ENCODE measurements at regions not wholly inside any gene's neighbourhood (a gene's known extent, or its start where the extent isn't known, plus 50 kb on each side); places are given as distances from the start of the nearest gene placed in this dataset.

- Histone ChIP-seq H3K27ac (no peak overlapping the region), H3K4me3 (no peak overlapping the region), H3K9me3 (replicated peaks) (no peaks in the 10 kb centered on the region), H3K27me3 (no peaks in the 10 kb centered on the region), H3K4me1 (no peaks in the 10 kb centered on the region), H3K36me3 (no peaks in the 10 kb centered on the region)
- no peak for DNase-seq
Measured at GRCh38 chr4:164508771-164509170, 245.2 kb upstream of the SMIM31 start.

- no peaks in the 10 kb centered on the region for H3K27me3 ChIP-seq
- no peak for DNase-seq
- H3K9me3 ChIP-seq (replicated peaks): no peaks in the 10 kb centered on the region
- H3K27ac ChIP-seq: no peak overlapping the region
- no peaks in the 10 kb centered on the region for H3K36me3 ChIP-seq
- H3K4me1 ChIP-seq: no peaks in the 10 kb centered on the region
- no peak overlapping the region for H3K4me3 ChIP-seq
Measured at GRCh38 chr4:164509951-164510350, 244.0 kb upstream of the SMIM31 start.

GRCh38 chr4:164512124-164512523, 241.8 kb upstream of the SMIM31 start:
- Histone ChIP-seq H3K4me3 (no peak overlapping the region), H3K9me3 (replicated peaks) (no peaks in the 10 kb centered on the region), H3K27me3 (no peaks in the 10 kb centered on the region), H3K27ac (no peak overlapping the region), H3K36me3 (no peaks in the 10 kb centered on the region), H3K4me1 (no peaks in the 10 kb centered on the region)
- DNase-seq: no peak

GRCh38 chr4:164514765-164515164, 239.2 kb upstream of the SMIM31 start:
- Histone ChIP-seq H3K27ac (no peak overlapping the region), H3K9me3 (replicated peaks) (no peaks in the 10 kb centered on the region), H3K36me3 (no peaks in the 10 kb centered on the region), H3K27me3 (no peaks in the 10 kb centered on the region), H3K4me1 (no peaks in the 10 kb centered on the region), H3K4me3 (no peak overlapping the region)
- DNase-seq: no peak

GRCh38 chr4:164524789-164525188, 229.1 kb upstream of the SMIM31 start:
- Histone ChIP-seq H3K27ac (no peak overlapping the region), H3K27me3 (no peaks in the 10 kb centered on the region), H3K36me3 (no peaks in the 10 kb centered on the region), H3K9me3 (replicated peaks) (no peaks in the 10 kb centered on the region), H3K4me1 (no peaks in the 10 kb centered on the region), H3K4me3 (no peak overlapping the region)
- no peak for DNase-seq

GRCh38 chr4:164526933-164527583, 226.9 kb upstream of the SMIM31 start:
- DNase-seq: no peak
- H3K4me3 ChIP-seq: no peak overlapping the region
- no peak overlapping the region for H3K27ac ChIP-seq
- no peaks in the 10 kb centered on the region for H3K9me3 ChIP-seq (replicated peaks)
- no peaks in the 10 kb centered on the region for H3K27me3 ChIP-seq
- H3K4me1 ChIP-seq: no peaks in the 10 kb centered on the region
- H3K36me3 ChIP-seq: no peaks in the 10 kb centered on the region

- H3K27me3 ChIP-seq: no peaks in the 10 kb centered on the region
- H3K9me3 ChIP-seq (replicated peaks): no peaks in the 10 kb centered on the region
- H3K36me3 ChIP-seq: no peaks in the 10 kb centered on the region
- H3K4me1 ChIP-seq: no peaks in the 10 kb centered on the region
- H3K27ac ChIP-seq: no peak overlapping the region
- no peak overlapping the region for H3K4me3 ChIP-seq
- DNase-seq: no peak
Measured at GRCh38 chr4:164529058-164529457, 224.9 kb upstream of the SMIM31 start.

- Histone ChIP-seq H3K27ac (no peak overlapping the region), H3K4me1 (no peaks in the 10 kb centered on the region), H3K9me3 (replicated peaks) (no peaks in the 10 kb centered on the region), H3K36me3 (no peaks in the 10 kb centered on the region), H3K4me3 (no peak overlapping the region), H3K27me3 (no peaks in the 10 kb centered on the region)
- DNase-seq: no peak
Measured at GRCh38 chr4:164529486-164529885, 224.4 kb upstream of the SMIM31 start.

- Histone ChIP-seq H3K27me3 (no peaks in the 10 kb centered on the region), H3K4me3 (no peak overlapping the region), H3K4me1 (no peaks in the 10 kb centered on the region), H3K27ac (no peak overlapping the region), H3K9me3 (replicated peaks) (no peaks in the 10 kb centered on the region), H3K36me3 (no peaks in the 10 kb centered on the region)
- no peak for DNase-seq
Measured at GRCh38 chr4:164531336-164531735, 222.6 kb upstream of the SMIM31 start.

GRCh38 chr4:164536814-164537213, 217.1 kb upstream of the SMIM31 start:
- no peaks in the 10 kb centered on the region for H3K36me3 ChIP-seq
- no peak for DNase-seq
- no peak overlapping the region for H3K4me3 ChIP-seq
- no peaks in the 10 kb centered on the region for H3K4me1 ChIP-seq
- no peaks in the 10 kb centered on the region for H3K27me3 ChIP-seq
- H3K9me3 ChIP-seq (replicated peaks): no peaks in the 10 kb centered on the region
- H3K27ac ChIP-seq: no peak overlapping the region

- no peak for DNase-seq
- H3K36me3 ChIP-seq: no peaks in the 10 kb centered on the region
- H3K4me1 ChIP-seq: no peaks in the 10 kb centered on the region
- no peak overlapping the region for H3K4me3 ChIP-seq
- H3K9me3 ChIP-seq (replicated peaks): no peaks in the 10 kb centered on the region
- no peaks in the 10 kb centered on the region for H3K27me3 ChIP-seq
- no peak overlapping the region for H3K27ac ChIP-seq
Measured at GRCh38 chr4:164538097-164538496, 215.8 kb upstream of the SMIM31 start.

GRCh38 chr4:164540987-164541386, 212.9 kb upstream of the SMIM31 start:
- DNase-seq: no peak
- Histone ChIP-seq H3K27ac (no peak overlapping the region), H3K9me3 (replicated peaks) (no peaks in the 10 kb centered on the region), H3K36me3 (no peaks in the 10 kb centered on the region), H3K4me1 (no peaks in the 10 kb centered on the region), H3K4me3 (no peak overlapping the region), H3K27me3 (no peaks in the 10 kb centered on the region)

- Histone ChIP-seq H3K27ac (no peak overlapping the region), H3K9me3 (replicated peaks) (no peaks in the 10 kb centered on the region), H3K36me3 (no peaks in the 10 kb centered on the region), H3K27me3 (no peaks in the 10 kb centered on the region), H3K4me1 (no peaks in the 10 kb centered on the region), H3K4me3 (no peak overlapping the region)
- no peak for DNase-seq
Measured at GRCh38 chr4:164542431-164542830, 211.5 kb upstream of the SMIM31 start.

GRCh38 chr4:164550989-164551712, 202.8 kb upstream of the SMIM31 start:
- Histone ChIP-seq H3K27me3 (no peaks in the 10 kb centered on the region), H3K27ac (no peak overlapping the region), H3K4me3 (no peak overlapping the region), H3K9me3 (replicated peaks) (no peaks in the 10 kb centered on the region), H3K36me3 (no peaks in the 10 kb centered on the region), H3K4me1 (no peaks in the 10 kb centered on the region)
- DNase-seq: no peak

GRCh38 chr4:164551713-164552040, 202.3 kb upstream of the SMIM31 start:
- Histone ChIP-seq H3K9me3 (replicated peaks) (no peaks in the 10 kb centered on the region), H3K27me3 (no peaks in the 10 kb centered on the region), H3K27ac (no peak overlapping the region), H3K4me3 (no peak overlapping the region), H3K36me3 (no peaks in the 10 kb centered on the region), H3K4me1 (no peaks in the 10 kb centered on the region)
- DNase-seq: no peak
